Caco-2 (cell line): ENCODE measurements at regions not wholly inside any gene's neighbourhood (a gene's known extent, or its start where the extent isn't known, plus 50 kb on each side); places are given as distances from the start of the nearest gene placed in this dataset.

Experiments used
- BruUV-seq: library from RNA; stranded (reverse); fragments of 400-500 nt; replicated peaks from 2 replicates; lab custom pipeline; 2021; lab: Mats Ljungman, UMichigan
- CTCF ChIA-PET: fragments of 300-600 bp; sonication (Branson Sonifier 250); formaldehyde crosslinking; loops from one replicate; lab custom pipeline; 2022; ENCODE audit warnings: antibody characterized with exemption; lab: Charles Lee
- POLR2A ChIA-PET: fragments of 300-600 bp; sonication (Branson Sonifier 250); formaldehyde crosslinking; loops from one replicate; lab custom pipeline; 2022; ENCODE audit warnings: antibody characterized with exemption; lab: Charles Lee
- DNase-seq, 2 experiments: peaks; one replicate each; pipeline versions ENCODE4 v3.0.0 to v3.0.0-alpha.2; 2020 to 2022
- H3K27me3 ChIP-seq: replicated peaks from 2 replicates; pipeline ENCODE4 v1.6.0; 2011; ENCODE audit warnings: low read length; ENCODE audit not compliant: control insufficient read depth, insufficient read depth
- H3K36me3 ChIP-seq: 2 replicates; pipeline ENCODE4 v1.5.1; 2011; ENCODE audit warnings: low read length; ENCODE audit not compliant: control insufficient read depth, insufficient read depth
- H3K4me1 ChIP-seq: fragments of 250-450 bp; sonication (Bioruptor Pico); 2 replicates; pipeline ENCODE4 v1.5.1; 2020; ENCODE audit warnings: mild to moderate bottlenecking
- H3K4me3 ChIP-seq: 2 replicates; pipeline ENCODE4 v1.5.1; 2011; ENCODE audit warnings: low read depth, mild to moderate bottlenecking, control low read depth, low read length
- H3K9me3 ChIP-seq: fragments of 250-450 bp; sonication (Bioruptor Pico); 2 replicates; pipeline ENCODE4 v1.5.1; 2020; ENCODE audit warnings: mild to moderate bottlenecking, moderate library complexity
- H3K27ac Mint-ChIP-seq: one replicate; pipeline ENCODE4 v1.8.0; 2022; ENCODE audit warnings: mixed read lengths; ENCODE audit not compliant: unreplicated experiment
- H3K27me3 Mint-ChIP-seq: one replicate; pipeline ENCODE4 v1.8.0; 2022; ENCODE audit warnings: mixed read lengths; ENCODE audit not compliant: insufficient read depth, unreplicated experiment
- H3K36me3 Mint-ChIP-seq: one replicate; pipeline ENCODE4 v1.8.0; 2022; ENCODE audit warnings: mild to moderate bottlenecking, mixed read lengths; ENCODE audit not compliant: insufficient read depth, unreplicated experiment
- H3K4me1 Mint-ChIP-seq: one replicate; pipeline ENCODE4 v1.8.0; 2022; ENCODE audit warnings: low read depth, mixed read lengths; ENCODE audit not compliant: unreplicated experiment
- H3K4me3 Mint-ChIP-seq: one replicate; pipeline ENCODE4 v1.8.0; 2022; ENCODE audit warnings: mild to moderate bottlenecking, moderate library complexity, mixed read lengths; ENCODE audit not compliant: unreplicated experiment
- H3K9me3 Mint-ChIP-seq: one replicate; pipeline ENCODE4 v1.8.0; 2022; ENCODE audit warnings: mixed read lengths; ENCODE audit not compliant: unreplicated experiment
- CTCF ChIP-seq, 2 experiments: fragments of 200-600 bp in 1 of 2; IDR thresholded peaks; 1 replicate in 1 of 2; 2 replicates in 1 of 2; pipeline versions ENCODE4 v1.5.1 to v1.8.0; 2011 to 2022; ENCODE audit warnings: antibody characterized with exemption in 1 of 2, control low read depth in 1 of 2, inconsistent platforms in 1 of 2, low read depth in 1 of 2, low read length in 1 of 2, mild to moderate bottlenecking in 1 of 2, moderate library complexity in 1 of 2; ENCODE audit not compliant: insufficient read depth in 1 of 2, severe bottlenecking in 1 of 2, unreplicated experiment in 1 of 2
- intact Hi-C: fragments of 100-400 bp; cut with micrococcal nuclease; formaldehyde crosslinking; loops from one replicate; pipeline ENCODE4 v1.10.0; 2022; ENCODE audit not compliant: unreplicated experiment

- Histone ChIP-seq H3K36me3 (no peaks in the 10 kb centered on the region), H3K4me1 (no peaks in the 10 kb centered on the region), H3K4me3 (no peak overlapping the region), H3K27me3 (no peaks in the 10 kb centered on the region), H3K9me3 (0 out of 2 replicates have a peak, but pooled peaks cover 4% of the 10 kb centered on the region)
- TF ChIP-seq CTCF (IDR thresholded peaks at IDR 0.05; ENCODE audit: insufficient read depth in 1 of 2, low read depth in 1 of 2, low read length in 1 of 2, severe bottlenecking in 1 of 2, unreplicated experiment in 1 of 2) = no peak
- no peaks in the 10 kb centered on the region for H3K4me1 Mint-ChIP-seq
- peaks cover 3% of the 10 kb centered on the region for H3K27me3 Mint-ChIP-seq
- peaks cover 31% of the 10 kb centered on the region for H3K9me3 Mint-ChIP-seq
- H3K27ac Mint-ChIP-seq = no peak overlapping the region
- no TSS peak for BruUV-seq
- H3K4me3 Mint-ChIP-seq = no peak overlapping the region
- intact Hi-C loops = no loop called here
- CTCF ChIA-PET = no interaction called here
- POLR2A ChIA-PET = no interaction called here
- no peak for DNase-seq
- H3K36me3 Mint-ChIP-seq = no peaks in the 10 kb centered on the region
Observed at GRCh38 chr14:101147848-101148247, 244.3 kb upstream of the RTL1 start.

GRCh38 chr14:101150039-101150610 lies 246.6 kb upstream of the RTL1 start:
- no TSS peak for BruUV-seq
- POLR2A ChIA-PET = no interaction called here
- H3K36me3 Mint-ChIP-seq = no peaks in the 10 kb centered on the region
- H3K4me1 Mint-ChIP-seq = no peaks in the 10 kb centered on the region
- intact Hi-C loops = no loop called here
- peaks cover 3% of the 10 kb centered on the region for H3K27me3 Mint-ChIP-seq
- peaks cover 34% of the 10 kb centered on the region for H3K9me3 Mint-ChIP-seq
- no peak for TF ChIP-seq CTCF (IDR thresholded peaks at IDR 0.05; ENCODE audit: insufficient read depth in 1 of 2, low read depth in 1 of 2, low read length in 1 of 2, severe bottlenecking in 1 of 2, unreplicated experiment in 1 of 2)
- Histone ChIP-seq H3K9me3 (0 out of 2 replicates have a peak, but pooled peaks cover 4% of the 10 kb centered on the region), H3K4me3 (no peak overlapping the region), H3K36me3 (no peaks in the 10 kb centered on the region), H3K27me3 (no peaks in the 10 kb centered on the region), H3K4me1 (no peaks in the 10 kb centered on the region)
- H3K27ac Mint-ChIP-seq = no peak overlapping the region
- no peak for DNase-seq
- no peak overlapping the region for H3K4me3 Mint-ChIP-seq
- CTCF ChIA-PET = no interaction called here

GRCh38 chr14:101151226-101151926 lies 247.9 kb upstream of the RTL1 start:
- Histone ChIP-seq H3K9me3 (0 out of 2 replicates have a peak, but pooled peaks cover 4% of the 10 kb centered on the region), H3K4me1 (no peaks in the 10 kb centered on the region), H3K27me3 (no peaks in the 10 kb centered on the region), H3K4me3 (no peak overlapping the region), H3K36me3 (no peaks in the 10 kb centered on the region)
- peaks cover 10% of the 10 kb centered on the region for H3K27me3 Mint-ChIP-seq
- BruUV-seq = no TSS peak
- H3K9me3 Mint-ChIP-seq = peaks cover 27% of the 10 kb centered on the region
- no peak overlapping the region for H3K4me3 Mint-ChIP-seq
- no peaks in the 10 kb centered on the region for H3K36me3 Mint-ChIP-seq
- intact Hi-C loops = no loop called here
- ChIA-PET POLR2A (no interaction called here), CTCF (no interaction called here)
- H3K4me1 Mint-ChIP-seq = no peaks in the 10 kb centered on the region
- TF ChIP-seq CTCF (IDR thresholded peaks at IDR 0.05; ENCODE audit: insufficient read depth in 1 of 2, low read depth in 1 of 2, low read length in 1 of 2, severe bottlenecking in 1 of 2, unreplicated experiment in 1 of 2) = no peak
- H3K27ac Mint-ChIP-seq = no peak overlapping the region
- no peak for DNase-seq
